GM19438 (cell line): ENCODE measurements at regions not wholly inside any gene's neighbourhood (a gene's known extent, or its start where the extent isn't known, plus 50 kb on each side); places are given as distances from the start of the nearest gene placed in this dataset.

Experiments used
- ATAC-seq: cut with Tn5 transposase; IDR thresholded peaks from one replicate; pipeline ENCODE4 v1.9.1; 2021; ENCODE audit warnings: low read depth; ENCODE audit not compliant: unreplicated experiment

DNA sequence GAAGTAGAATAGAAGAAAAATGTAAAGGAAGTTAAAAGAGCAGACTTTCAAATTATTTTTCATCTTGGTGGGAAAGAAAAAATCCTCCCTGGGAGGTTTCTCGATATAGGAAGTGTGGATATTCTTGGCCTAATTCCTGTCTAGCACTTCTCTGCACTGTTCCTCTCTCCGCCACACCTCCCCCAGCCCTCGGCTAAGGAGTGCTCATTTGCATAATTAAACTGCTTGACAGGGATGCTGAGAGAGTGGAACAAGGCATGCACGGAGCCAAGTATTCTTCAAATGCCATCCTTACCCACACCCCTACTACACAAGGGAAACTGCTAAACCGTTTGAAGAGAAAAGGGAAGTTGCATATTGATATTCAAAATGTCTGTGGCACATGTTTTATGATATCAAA, 511.0 kb upstream of the HTR2A start:
- no peak for ATAC-seq

DNA sequence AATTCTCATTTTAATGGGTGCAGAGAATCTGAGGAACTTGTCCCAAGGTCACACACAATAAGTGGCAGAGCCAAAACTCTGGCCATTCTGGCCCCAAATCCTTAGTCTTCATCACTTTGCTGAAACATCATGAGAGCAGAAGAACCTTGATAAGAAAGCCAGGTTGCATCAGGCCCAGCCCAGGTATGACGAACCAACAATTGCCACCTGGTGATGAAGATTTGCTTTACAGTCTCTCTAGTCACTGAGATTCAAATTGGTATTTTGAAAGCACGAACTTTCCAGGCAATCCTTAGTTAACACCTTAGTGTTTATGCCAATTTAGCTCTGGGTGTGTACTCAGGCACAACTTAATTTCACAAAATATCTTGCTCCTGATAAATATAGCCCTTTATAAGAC, 502.7 kb upstream of the HTR2A start:
- no peak for ATAC-seq

DNA sequence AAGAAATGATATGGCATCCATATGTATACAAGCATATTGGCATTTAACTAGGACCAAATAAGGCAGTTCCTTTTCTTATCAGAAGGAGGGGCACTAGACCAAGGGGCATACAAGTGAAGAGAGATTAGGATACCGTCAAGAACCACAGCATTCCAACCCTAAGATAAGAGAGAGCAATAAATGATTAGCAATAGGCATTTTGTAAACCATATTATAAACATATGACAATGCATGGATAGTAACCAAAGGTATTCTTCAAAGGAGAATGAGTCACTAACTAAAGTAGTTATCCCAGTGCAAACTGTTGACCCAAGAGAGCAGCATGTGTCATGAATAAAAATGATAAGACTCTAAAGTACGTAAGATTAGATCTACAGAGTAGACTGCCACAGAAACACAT, 500.9 kb upstream of the HTR2A start:
- ATAC-seq = no peak

DNA sequence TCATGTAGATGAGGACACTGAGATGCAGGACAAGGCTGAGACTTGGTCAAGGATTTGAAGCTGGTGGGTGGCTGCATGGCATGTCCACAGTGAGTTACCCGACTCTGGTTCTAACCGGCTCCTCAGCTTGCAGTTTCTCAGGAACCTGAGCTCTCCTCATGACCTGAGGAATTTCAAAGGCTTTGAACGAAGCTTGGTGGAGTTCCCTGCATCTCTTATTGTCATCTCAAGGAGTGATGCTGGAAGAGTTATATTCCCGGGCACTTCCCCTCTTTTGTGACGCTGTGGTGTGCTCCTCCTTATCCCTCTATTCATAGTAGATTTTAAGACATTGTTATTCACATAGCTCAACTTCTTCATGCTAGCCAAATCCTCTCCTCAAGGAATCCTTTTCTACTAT, 500.1 kb upstream of the HTR2A start:
- no peak for ATAC-seq

DNA sequence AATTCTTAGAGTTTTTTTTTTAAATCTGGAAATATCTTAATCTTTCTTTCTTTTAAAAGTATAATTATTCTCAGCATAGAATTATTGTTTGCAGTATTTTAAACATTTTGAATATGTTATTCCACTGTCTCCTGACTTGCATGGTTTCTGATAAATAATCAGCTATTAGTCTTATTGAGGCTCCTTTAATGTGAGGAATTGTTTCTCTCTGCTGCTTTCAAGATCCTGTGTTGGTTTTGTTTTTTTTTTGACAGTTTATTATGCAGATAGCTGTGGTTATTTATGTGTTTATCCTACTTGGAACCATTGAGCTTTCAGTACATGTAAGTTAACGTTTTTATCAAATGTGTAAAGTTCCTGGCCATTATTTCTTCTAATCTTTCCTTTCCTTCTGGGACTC, 477.9 kb upstream of the HTR2A start:
- no peak for ATAC-seq

DNA sequence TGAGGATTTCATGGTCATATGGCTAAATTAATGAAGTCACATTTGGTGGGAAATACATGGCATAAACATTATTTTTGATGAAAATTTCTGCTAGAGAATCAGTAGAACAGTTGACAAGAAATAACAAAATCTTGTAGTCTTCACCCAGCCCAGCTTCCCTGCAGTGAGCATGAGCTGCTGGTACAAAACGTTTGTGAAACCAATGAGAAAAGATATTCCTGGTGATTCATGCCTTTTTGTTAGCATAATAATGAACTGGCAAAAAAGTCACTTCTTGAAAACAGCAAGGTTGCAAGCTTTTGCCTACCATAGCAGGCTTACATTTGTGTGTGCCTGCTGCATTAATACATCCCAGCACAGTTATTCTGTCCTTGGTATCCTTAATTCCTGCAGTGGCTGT, 475.9 kb upstream of the HTR2A start:
- no peak for ATAC-seq

DNA sequence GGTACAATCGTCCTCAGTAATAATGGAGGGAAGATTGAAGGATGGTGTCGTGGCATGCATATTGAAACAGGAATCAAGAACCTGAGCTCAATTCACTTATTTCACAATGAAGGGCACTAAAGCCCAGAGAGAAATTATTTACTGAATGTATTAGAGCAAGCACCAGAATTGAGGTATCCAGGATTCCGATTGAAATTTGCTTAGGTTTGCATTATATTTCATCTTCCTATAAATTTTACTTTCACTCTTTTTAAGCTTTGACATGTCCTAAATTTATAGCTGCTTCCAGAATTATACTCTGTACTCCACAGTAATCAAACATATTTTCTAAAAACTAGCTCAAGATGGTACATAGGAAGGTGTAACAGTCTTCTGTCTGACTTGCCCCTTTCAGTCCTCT, 454.9 kb upstream of the HTR2A start:
- no peak for ATAC-seq

DNA sequence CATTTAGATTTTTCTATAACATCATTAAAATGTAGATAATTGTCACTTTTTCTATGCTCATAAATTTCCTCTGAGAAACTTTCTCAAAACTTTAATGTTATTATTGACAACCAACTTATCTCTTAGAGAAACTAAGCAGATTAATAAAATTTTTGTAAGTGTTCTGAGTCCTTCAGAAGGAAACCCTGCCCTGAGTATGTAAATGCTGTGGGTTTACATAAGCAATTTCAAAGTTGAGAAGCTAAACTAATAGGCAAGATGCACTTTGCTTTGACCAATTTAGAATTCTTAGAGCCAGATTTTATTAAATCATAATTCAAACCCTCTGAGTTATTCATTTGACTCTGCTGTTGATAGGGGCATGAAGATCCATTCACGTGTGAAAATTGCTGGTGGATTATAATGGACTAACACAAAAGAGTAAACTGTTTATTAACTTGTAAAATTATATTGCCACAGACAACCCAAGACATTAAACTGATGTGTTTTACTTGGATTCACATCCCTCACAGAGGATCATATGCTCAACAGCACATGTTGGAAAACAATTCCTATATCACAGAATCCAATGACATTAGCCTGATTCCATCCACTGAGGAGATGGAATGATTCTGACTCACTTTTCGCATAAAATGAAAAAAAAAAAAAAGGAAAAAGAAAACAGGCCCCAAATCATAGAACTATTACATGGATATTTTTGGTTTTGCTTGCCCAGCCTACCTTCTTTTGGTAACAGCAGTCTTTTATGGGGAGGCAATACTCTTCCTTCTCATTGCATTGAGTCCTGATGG, 453.7 kb upstream of the HTR2A start:
- no peak for ATAC-seq

DNA sequence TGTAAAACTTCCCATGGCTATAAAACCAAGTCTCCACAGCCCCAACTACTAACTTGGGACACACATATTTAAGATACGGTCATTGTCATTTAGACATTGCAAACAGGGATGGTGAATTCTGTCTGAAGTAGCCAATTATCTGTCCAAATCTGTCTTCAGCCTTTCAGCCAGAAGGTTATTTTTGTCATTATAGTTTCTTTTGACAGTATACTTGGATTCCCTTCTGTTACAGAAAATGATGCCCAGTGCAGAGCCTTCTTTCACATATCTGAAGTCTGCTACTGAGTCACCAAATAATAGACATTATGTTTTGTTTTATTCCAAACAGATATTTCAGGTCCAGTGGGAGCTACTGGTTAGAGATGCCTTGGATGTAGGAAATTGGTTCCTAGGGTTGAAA, 452.4 kb upstream of the HTR2A start:
- ATAC-seq = no peak

DNA sequence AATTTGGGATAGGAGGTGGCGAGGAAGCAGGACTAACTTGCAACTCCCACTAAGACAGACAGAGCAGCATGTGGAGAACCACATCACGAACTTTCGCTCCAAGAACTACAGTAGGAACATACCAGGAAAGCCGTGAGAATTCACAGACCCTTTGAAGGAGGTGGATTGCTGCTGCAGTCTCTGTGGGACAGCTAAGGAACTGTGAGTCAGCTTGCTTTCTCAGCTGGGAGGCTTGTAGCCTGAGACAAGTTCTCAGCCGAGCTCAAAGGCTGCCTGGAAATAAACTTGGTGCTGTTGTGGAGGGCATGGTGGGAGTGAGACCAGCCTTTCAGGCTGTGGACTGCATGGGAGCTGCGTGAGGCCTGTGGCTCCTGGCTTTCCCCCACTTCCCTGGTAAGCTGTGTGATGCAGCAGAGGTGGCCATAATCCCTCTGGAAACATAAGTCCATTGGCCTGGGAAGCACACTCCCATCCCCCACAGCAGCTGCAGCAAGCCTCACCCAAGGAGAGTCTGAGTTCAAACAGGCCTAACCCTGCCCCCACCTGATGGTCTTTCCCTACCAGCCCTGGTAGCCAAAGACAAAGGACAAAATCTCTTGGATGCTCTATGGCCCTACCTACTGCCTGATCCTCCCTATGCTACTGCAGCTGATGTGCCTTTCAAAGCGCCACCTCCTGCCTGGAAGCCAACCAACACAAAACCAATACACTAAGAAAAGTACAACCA, 441.1 kb upstream of the HTR2A start:
- no peak for ATAC-seq

DNA sequence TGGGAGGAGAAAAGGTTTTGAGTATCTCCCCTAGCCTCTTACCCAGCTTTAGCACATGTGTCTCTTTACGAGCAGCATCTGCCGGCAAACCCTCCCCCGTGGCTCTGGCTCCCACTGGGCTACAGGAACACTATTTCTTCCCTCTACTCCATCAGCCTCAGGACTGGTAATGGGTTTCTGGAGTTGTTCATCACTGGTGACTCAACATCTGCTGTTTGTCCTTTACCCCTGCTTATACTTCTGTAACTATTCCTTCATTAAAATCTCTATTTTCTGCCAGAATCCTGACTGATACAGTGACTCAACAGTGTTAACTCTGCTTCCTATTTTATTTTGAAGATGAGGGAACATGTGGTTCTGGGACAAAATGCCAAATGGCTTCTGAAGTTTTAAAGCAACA, 437.3 kb upstream of the HTR2A start:
- no peak for ATAC-seq

DNA sequence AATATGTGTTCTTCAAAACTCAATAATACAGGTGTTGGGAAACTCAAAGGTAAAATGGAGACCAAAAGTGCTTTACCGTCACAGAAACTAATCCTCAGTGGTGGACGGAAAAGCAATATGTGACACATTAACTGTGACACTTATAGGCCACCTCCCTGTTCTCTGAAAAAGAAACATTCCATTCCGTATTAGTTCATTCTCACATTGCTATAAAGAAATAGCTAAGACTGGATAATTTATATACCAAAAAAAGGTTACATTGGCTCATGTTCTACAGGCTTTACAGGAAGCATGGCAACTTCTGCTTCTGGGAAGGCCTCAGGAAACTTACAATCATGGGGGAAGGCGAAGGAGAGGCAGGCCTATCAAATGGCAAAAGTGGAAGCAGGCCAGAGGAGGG, 435.3 kb upstream of the HTR2A start:
- ATAC-seq = no peak

DNA sequence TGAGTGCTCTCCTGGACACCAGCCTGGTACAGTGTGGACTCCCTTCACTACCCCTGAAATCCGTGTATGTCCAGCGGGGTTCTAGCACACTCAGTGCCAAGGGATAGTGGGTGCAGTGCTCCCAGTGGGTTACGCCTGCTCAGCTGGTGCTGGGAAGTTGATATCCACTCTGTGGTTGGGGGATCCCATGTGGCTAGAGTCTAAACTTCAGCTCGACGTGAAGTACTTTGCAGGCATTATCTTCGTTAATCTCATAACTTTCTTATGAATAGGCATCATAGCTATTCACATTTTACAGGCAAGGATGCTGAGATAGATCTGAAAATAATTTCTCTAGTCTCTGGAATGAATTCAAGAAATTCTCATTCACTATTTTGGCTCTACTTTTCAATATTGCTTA, 433.2 kb upstream of the HTR2A start:
- ATAC-seq = no peak

DNA sequence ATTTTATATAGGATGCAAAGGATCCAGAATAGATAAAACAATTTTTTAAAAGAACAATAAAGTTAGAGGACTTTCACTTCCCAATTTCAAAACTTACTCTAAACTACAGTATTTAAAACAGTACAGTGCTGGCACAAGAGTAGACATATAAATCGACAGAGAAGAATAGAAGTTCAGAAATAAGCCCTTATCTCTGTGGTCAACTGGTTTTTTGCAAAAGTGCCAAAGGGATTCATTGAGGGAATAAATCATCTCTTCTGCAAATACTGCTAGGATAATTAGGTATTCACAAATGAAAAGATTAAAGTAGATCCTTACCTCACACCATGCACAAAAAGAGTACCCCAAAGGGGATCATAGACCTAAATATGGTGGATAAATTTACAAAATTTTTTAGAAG, 431.0 kb upstream of the HTR2A start:
- ATAC-seq = no peak

DNA sequence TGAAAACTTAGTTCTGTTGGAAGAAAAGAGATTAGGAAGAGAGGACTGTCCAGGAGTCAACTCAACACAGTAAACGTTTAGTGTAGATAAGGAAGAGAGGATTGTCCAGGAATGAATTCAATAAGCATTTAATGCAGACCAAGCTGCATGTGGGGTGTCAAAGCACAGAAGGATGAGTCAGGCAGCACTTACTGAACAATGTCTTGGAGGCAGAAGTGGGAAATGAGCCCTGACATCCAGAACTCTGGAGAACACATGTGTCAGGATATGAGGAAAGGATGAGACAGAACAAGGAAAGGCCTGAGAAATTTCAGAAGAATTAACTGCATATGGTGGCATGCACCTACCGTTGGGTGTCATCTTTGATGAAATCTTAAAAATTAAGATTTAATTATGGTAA, 429.2 kb upstream of the HTR2A start:
- no peak for ATAC-seq

DNA sequence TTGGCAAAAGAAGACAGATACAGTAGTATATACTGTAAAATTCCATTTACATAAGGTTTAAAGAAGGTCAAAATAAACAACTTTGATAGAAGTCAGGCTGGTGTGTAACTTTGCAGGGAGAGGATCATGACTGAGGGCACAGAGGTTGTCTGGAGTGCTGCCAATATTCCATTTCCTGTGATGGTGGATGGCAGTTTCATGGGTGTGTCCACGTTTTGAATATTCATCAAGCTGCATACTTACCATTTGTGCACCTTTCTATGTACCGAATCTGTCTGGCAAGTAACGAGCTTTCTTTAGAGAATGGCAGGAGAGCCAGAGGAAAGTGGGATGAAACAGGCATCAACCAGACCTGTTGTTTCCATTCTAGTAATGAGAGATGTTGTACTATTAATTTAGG, 420.5 kb upstream of the HTR2A start:
- ATAC-seq = no peak

DNA sequence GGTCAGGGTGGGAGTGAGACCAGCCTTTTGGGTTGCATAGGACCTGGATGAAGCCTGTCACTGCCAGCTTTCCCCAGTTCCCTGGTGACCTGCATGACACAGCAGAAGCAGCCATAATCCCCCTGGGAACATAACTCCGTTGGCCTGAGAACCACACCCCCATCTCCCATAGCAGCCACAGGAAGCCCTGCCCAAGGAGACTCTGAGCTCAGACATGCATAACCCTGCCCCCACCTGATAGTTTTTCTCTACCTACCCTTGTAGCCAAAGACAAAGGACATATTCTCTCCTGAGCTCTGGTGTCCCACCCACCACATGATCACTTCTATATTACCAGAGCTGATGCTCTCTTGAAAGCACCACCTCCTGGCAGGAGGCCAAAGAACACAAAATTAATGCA, 413.5 kb upstream of the HTR2A start:
- no peak for ATAC-seq

DNA sequence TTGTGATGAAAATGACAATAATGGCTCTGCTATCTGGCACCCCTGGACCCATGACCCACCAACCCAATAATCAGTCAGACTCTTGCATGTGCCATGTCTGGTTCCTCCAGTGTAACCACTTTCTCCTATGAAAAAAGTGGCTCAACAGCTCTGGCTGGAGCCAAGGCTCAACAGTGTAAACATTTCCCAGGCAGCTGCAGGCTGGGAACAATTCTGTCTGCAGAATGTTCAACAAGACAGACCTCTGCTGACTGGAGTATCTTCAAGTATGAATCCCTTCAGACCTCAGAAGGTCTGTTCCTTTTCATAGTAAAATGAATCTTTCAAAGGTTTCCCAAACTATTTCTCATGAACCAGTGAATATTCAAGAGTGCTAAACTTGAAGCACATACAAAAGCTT, 410.1 kb upstream of the HTR2A start:
- no peak for ATAC-seq

DNA sequence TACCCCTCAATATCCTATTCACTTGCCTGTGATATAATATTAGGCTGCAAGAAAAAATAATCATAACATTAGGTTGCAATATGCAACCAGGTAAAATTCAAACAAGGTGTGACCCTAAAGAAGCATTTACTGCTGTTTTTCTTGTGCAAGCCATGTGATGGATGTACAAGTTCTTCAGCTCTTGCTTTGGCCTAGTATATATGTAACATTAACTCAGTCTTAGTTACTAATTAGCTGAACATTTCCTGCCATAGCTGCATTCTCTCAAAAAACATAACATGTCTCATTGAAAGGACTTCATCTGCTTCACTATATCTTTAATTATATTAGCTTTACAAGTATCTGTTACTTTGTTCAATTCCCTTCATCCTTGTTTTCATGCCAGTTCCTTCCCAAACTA, 406.8 kb upstream of the HTR2A start:
- peak; percentile 86 for ATAC-seq

DNA sequence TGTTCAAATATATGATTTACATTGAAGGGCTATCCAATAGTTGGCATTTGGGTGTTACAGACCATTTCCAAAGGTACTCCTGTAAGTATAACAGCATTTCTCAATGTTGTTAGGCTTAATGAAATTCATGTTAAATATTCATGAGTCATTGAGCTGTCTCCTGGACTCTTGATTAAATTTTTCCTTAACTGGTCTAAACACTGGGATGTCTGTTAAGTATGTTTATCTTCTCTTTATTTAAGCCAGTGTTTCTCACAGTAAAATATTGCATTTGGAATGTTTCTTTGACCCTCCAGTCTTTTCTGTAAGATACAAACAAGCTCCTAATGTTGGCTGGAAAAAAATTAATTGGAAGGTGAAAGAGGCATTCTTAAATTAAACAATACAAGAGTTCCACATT, 402.5 kb upstream of the HTR2A start:
- ATAC-seq = no peak

DNA sequence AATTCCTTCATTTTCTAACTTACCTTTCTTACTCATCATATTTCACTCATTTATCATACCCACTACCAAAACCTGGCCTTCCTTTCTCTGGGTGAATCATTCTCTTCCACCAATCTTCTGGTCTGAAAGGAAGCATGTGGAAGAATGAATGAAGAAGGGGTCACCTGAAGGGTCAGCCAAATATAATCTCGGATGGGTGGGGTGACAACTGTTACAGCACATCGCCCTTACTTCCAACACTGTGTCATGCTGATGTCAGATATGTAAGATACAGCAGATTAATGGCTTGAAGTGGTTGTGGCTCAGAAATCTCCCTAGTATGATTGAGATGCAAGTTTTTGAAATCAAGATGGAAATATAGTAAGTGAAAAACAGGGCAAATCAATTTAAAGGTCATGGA, 401.7 kb upstream of the HTR2A start:
- ATAC-seq = no peak

DNA sequence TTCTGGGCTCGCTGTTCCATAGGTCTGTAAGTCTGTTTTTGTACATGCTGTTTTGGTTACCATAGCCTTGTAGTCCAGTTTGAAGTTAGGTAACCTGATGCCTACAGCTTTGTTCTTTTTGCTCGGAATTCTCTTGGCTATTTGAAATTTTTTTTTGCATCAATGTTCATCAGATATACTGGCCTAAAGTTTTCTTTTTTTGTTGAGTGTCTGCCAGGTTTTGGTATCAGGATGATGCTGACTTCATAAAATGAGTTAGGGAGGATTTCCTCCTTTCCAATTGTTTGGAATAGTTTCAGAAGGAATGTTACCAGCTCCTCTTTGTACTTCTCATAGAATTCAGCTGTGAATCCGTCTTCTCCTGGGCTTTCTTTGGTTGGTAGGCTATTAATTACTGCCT, 397.8 kb upstream of the HTR2A start:
- no peak for ATAC-seq
